GM18511 (cell line): ENCODE measurements at regions not wholly inside any gene's neighbourhood (a gene's known extent, or its start where the extent isn't known, plus 50 kb on each side); places are given as distances from the start of the nearest gene placed in this dataset.
"Not testable (repeated sequence)": the region's sequence is repeated elsewhere in the genome, so short reads cannot be mapped to it uniquely, and the experiment has no call there.

ENCODE experiments used
- ATAC-seq: cut with Tn5 transposase; IDR thresholded peaks from one replicate; pipeline ENCODE4 v1.9.1; 2021; ENCODE audit warnings: mild to moderate bottlenecking, moderate library complexity; ENCODE audit not compliant: unreplicated experiment

GRCh38 chr17:45645330-45645729, 138.8 kb upstream of the CRHR1 start:
- ATAC-seq, result no peak

- ATAC-seq, result no peak
Measured at GRCh38 chr17:45646288-45646988, 137.7 kb upstream of the CRHR1 start.

GRCh38 chr17:45648642-45649041, 135.5 kb upstream of the CRHR1 start:
- ATAC-seq, result no peak

GRCh38 chr17:45649796-45650195, 134.3 kb upstream of the CRHR1 start:
- no peak for ATAC-seq

GRCh38 chr17:45650561-45650960, 133.6 kb upstream of the CRHR1 start:
- ATAC-seq, result no peak

- ATAC-seq, result no peak
Measured at GRCh38 chr17:45651145-45651709, 132.9 kb upstream of the CRHR1 start.

- ATAC-seq, result no peak
Measured at GRCh38 chr17:45653616-45654015, 130.5 kb upstream of the CRHR1 start.

GRCh38 chr17:45656527-45657181, 127.5 kb upstream of the CRHR1 start:
- ATAC-seq, result no peak

GRCh38 chr17:45660474-45660873, 123.6 kb upstream of the CRHR1 start:
- no peak for ATAC-seq

- ATAC-seq, result no peak
Measured at GRCh38 chr17:45662432-45662831, 121.7 kb upstream of the CRHR1 start.

GRCh38 chr17:45663772-45664171, 120.3 kb upstream of the CRHR1 start:
- no peak for ATAC-seq

GRCh38 chr17:45664921-45665320, 119.2 kb upstream of the CRHR1 start:
- ATAC-seq, result no peak

- ATAC-seq, result no peak
Measured at GRCh38 chr17:45666046-45666600, 118.0 kb upstream of the CRHR1 start.

GRCh38 chr17:45666641-45667040, 117.5 kb upstream of the CRHR1 start:
- no peak for ATAC-seq

GRCh38 chr17:45667591-45668171, 116.4 kb upstream of the CRHR1 start:
- ATAC-seq, result no peak

- ATAC-seq, result no peak
Measured at GRCh38 chr17:45668316-45668715, 115.8 kb upstream of the CRHR1 start.

GRCh38 chr17:45672301-45672700, 111.8 kb upstream of the CRHR1 start:
- ATAC-seq, result no peak

GRCh38 chr17:45672792-45673191, 111.3 kb upstream of the CRHR1 start:
- ATAC-seq, result no peak

GRCh38 chr17:45673759-45674158, 110.4 kb upstream of the CRHR1 start:
- not testable (repeated sequence) for ATAC-seq

GRCh38 chr17:45675012-45675411, 109.1 kb upstream of the CRHR1 start:
- no peak for ATAC-seq

GRCh38 chr17:45675892-45676291, 108.2 kb upstream of the CRHR1 start:
- no peak for ATAC-seq

GRCh38 chr17:45676695-45677094, 107.4 kb upstream of the CRHR1 start:
- ATAC-seq, result no peak
